LNCaP clone FGC (cell line): ENCODE measurements at regions not wholly inside any gene's neighbourhood (a gene's known extent, or its start where the extent isn't known, plus 50 kb on each side); places are given as distances from the start of the nearest gene placed in this dataset.

Experiments
- DNase-seq: peaks from one replicate; pipeline ENCODE4 v3.0.0-alpha.2; 2011; ENCODE audit warnings: low read depth
- H3K4me3 ChIP-seq: 2 replicates; pipeline ENCODE4 v1.5.1; 2011; ENCODE audit warnings: mild to moderate bottlenecking, low read depth, low read length, control low read depth
- CTCF ChIP-seq: IDR thresholded peaks from 2 replicates; pipeline ENCODE4 v1.5.1; 2012; ENCODE audit warnings: mild to moderate bottlenecking; ENCODE audit not compliant: control insufficient read depth, insufficient read depth; ENCODE audit errors: extremely low read depth

GRCh38 chr20:1712634-1713624, 55.4 kb upstream of the SIRPG start:
- TF ChIP-seq CTCF = no peak
- no peak overlapping the region for H3K4me3 ChIP-seq
- no peak for DNase-seq

DNA sequence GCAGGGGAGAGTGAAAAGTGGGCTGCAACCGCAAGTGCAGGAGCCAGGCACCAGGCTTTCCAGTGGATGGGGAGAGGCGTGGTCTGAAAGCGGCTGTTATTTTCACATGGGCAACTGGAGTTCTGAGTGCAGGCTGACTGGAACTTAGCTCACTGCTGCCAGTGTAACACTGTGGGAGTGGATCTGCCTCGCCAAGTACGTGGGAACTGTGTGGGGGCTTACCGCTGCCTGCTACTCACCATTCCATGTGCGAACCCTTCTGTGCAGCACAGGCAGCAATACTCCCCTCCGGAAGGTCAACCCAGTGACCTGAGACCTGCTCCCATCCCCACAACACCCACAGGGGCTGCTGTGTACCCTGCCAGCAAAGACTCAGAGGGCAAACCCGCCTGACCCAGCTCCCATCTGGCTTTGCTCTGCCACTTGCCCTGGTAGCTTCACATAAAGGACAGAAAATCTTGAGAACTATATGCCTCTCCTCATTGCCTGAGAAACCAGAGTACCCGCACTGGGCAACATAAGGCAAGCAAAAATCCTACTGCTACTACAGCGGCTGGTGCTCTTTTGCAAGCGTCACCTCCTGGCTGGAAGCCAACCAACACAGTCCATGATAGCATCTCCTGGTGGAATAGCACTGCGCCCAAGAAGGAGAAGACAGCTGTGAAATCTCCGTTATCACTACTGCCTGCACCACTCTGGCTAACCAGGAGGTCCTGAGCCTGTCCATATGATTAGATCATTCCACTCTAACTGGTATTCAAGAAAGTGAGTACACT, 54.4 kb upstream of the SIRPG start:
- no peak for TF ChIP-seq CTCF
- DNase-seq = peak; percentile 18
- no peak overlapping the region for H3K4me3 ChIP-seq

DNA sequence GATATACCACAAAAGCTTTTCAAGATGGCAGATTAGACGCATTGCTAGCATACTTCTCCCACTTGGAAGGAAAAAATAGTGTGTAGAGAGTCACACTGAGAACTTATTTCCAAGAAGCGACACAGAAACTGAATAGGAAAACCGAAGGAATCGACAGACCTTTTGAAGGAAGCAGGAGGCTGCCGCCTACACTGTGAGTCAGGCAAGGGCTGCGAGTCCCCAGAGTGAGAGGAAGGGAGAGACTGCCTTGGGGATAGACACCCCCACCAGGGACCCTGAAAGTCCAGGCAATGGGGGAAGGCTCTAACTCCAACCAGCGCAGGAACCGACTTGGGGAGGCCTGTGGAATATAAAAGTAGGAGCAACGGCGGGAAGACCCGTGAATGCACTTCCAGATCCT, 53.7 kb upstream of the SIRPG start:
- no peak for TF ChIP-seq CTCF
- H3K4me3 ChIP-seq = no peak overlapping the region
- no peak for DNase-seq

DNA sequence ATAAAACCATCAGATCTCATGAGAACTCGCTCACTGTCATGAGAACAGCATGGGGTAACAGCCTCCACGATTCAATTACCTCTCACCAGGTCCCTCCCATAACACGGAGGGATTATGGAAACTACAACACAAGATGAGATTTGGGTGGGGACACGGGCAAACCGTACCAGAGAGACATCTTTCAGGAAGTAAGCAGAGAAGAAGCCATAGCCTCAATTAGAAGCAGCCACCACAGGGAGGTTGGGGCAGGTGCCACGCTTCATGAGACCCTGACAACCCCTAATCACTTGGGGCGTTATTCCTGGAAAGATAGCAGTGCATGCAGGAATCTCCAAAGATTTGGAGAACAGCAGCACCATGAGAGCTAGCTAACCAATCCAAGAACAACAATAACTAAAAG, 52.9 kb upstream of the SIRPG start:
- DNase-seq = no peak
- TF ChIP-seq CTCF = no peak
- H3K4me3 ChIP-seq = no peak overlapping the region

GRCh38 chr20:1707588-1708449, 50.2 kb upstream of the SIRPG start:
- no peak for DNase-seq
- TF ChIP-seq CTCF = no peak
- H3K4me3 ChIP-seq = no peak overlapping the region
